ENCODE measurements at regions not wholly inside any gene's neighbourhood (a gene's known extent, or its start where the extent isn't known, plus 50 kb on each side); places are given as distances from the start of the nearest gene placed in this dataset.

GRCh38 chr3:74711913-74712512, 97.6 kb upstream of the CNTN3 start:
- no peak overlapping the region for H3K4me3 ChIP-seq (ENCODE audit: low read depth, low read length)
- no peaks in the 10 kb centered on the region for H3K4me1 ChIP-seq
- DNase-seq = no peak
- no peaks in the 10 kb centered on the region for H3K9me3 ChIP-seq
- no peaks in the 10 kb centered on the region for H3K27me3 ChIP-seq
- no peak for TF ChIP-seq CTCF (IDR thresholded peaks at IDR 0.05; ENCODE audit: low read depth, low read length)
- no peaks in the 10 kb centered on the region for H3K36me3 ChIP-seq

- no peak for TF ChIP-seq CTCF (IDR thresholded peaks at IDR 0.05; ENCODE audit: low read depth, low read length)
- DNase-seq = no peak
- Histone ChIP-seq H3K4me1 (no peaks in the 10 kb centered on the region), H3K9me3 (no peaks in the 10 kb centered on the region), H3K4me3 (ENCODE audit: low read depth, low read length) (no peak overlapping the region), H3K27me3 (no peaks in the 10 kb centered on the region), H3K36me3 (no peaks in the 10 kb centered on the region)
Observed at GRCh38 chr3:74709951-74710350, 95.5 kb upstream of the CNTN3 start.

GRCh38 chr3:74693696-74694393, 79.4 kb upstream of the CNTN3 start:
- no peak for DNase-seq
- no peaks in the 10 kb centered on the region for H3K9me3 ChIP-seq
- no peak overlapping the region for H3K4me3 ChIP-seq (ENCODE audit: low read depth, low read length)
- no peaks in the 10 kb centered on the region for H3K4me1 ChIP-seq
- no peaks in the 10 kb centered on the region for H3K36me3 ChIP-seq
- no peak for TF ChIP-seq CTCF (IDR thresholded peaks at IDR 0.05; ENCODE audit: low read depth, low read length)
- H3K27me3 ChIP-seq = 0 out of 2 replicates have a peak, but pooled peaks cover 2% of the 10 kb centered on the region

- TF ChIP-seq CTCF (IDR thresholded peaks at IDR 0.05; ENCODE audit: low read depth, low read length) = no peak
- Histone ChIP-seq H3K36me3 (no peaks in the 10 kb centered on the region), H3K9me3 (no peaks in the 10 kb centered on the region), H3K4me3 (ENCODE audit: low read depth, low read length) (no peak overlapping the region), H3K4me1 (no peaks in the 10 kb centered on the region), H3K27me3 (0 out of 2 replicates have a peak, but pooled peaks cover 2% of the 10 kb centered on the region)
- no peak for DNase-seq
Observed at GRCh38 chr3:74693251-74693650, 78.8 kb upstream of the CNTN3 start.

GRCh38 chr3:74691946-74692345, 77.5 kb upstream of the CNTN3 start:
- DNase-seq = no peak
- Histone ChIP-seq H3K27me3 (0 out of 2 replicates have a peak, but pooled peaks cover 2% of the 10 kb centered on the region), H3K9me3 (no peaks in the 10 kb centered on the region), H3K4me1 (no peaks in the 10 kb centered on the region), H3K4me3 (ENCODE audit: low read depth, low read length) (no peak overlapping the region), H3K36me3 (no peaks in the 10 kb centered on the region)
- TF ChIP-seq CTCF (IDR thresholded peaks at IDR 0.05; ENCODE audit: low read depth, low read length) = no peak

GRCh38 chr3:74673326-74673725, 58.9 kb upstream of the CNTN3 start:
- no peak for TF ChIP-seq CTCF (IDR thresholded peaks at IDR 0.05; ENCODE audit: low read depth, low read length)
- Histone ChIP-seq H3K4me3 (ENCODE audit: low read depth, low read length) (no peak overlapping the region), H3K4me1 (0 out of 2 replicates have a peak, but pooled peaks cover 3% of the 10 kb centered on the region), H3K36me3 (no peaks in the 10 kb centered on the region), H3K9me3 (no peaks in the 10 kb centered on the region), H3K27me3 (no peaks in the 10 kb centered on the region)
- DNase-seq = no peak

Measured in BE2C (cell line).